Kidney capillary endothelial cell (primary cell): ENCODE measurements at regions not wholly inside any gene's neighbourhood (a gene's known extent, or its start where the extent isn't known, plus 50 kb on each side); places are given as distances from the start of the nearest gene placed in this dataset.
"Not testable (repeated sequence)": the region's sequence is repeated elsewhere in the genome, so short reads cannot be mapped to it uniquely, and the experiment has no call there.

Experiments
- DNase-seq: peaks from one replicate; pipeline ENCODE4 v3.0.0-alpha.2; 2018; ENCODE audit warnings: low spot score

- DNase-seq, result no peak
Measured at GRCh38 chr1:222037720-222038119, 295.8 kb upstream of the DUSP10 start.

- no peak for DNase-seq
Measured at GRCh38 chr1:222034790-222035189, 292.9 kb upstream of the DUSP10 start.

GRCh38 chr1:222033450-222033849, 291.6 kb upstream of the DUSP10 start:
- no peak for DNase-seq

GRCh38 chr1:222031318-222031717, 289.4 kb upstream of the DUSP10 start:
- no peak for DNase-seq

- DNase-seq, result no peak
Measured at GRCh38 chr1:222028676-222029075, 286.8 kb upstream of the DUSP10 start.

- DNase-seq, result no peak
Measured at GRCh38 chr1:222028116-222028515, 286.2 kb upstream of the DUSP10 start.

GRCh38 chr1:222026280-222026679, 284.4 kb upstream of the DUSP10 start:
- DNase-seq, result no peak

GRCh38 chr1:222023025-222023424, 281.1 kb upstream of the DUSP10 start:
- no peak for DNase-seq

- no peak for DNase-seq
Measured at GRCh38 chr1:222021129-222021528, 279.2 kb upstream of the DUSP10 start.

GRCh38 chr1:222020553-222020952, 278.7 kb upstream of the DUSP10 start:
- no peak for DNase-seq

GRCh38 chr1:222019029-222019428, 277.1 kb upstream of the DUSP10 start:
- DNase-seq, result no peak

GRCh38 chr1:222018041-222018440, 276.2 kb upstream of the DUSP10 start:
- no peak for DNase-seq

- DNase-seq, result no peak
Measured at GRCh38 chr1:222015686-222016085, 273.8 kb upstream of the DUSP10 start.

GRCh38 chr1:222014001-222014400, 272.1 kb upstream of the DUSP10 start:
- DNase-seq, result no peak

- DNase-seq, result no peak
Measured at GRCh38 chr1:222012816-222013215, 270.9 kb upstream of the DUSP10 start.

GRCh38 chr1:222010306-222010705, 268.4 kb upstream of the DUSP10 start:
- DNase-seq, result no peak

- no peak for DNase-seq
Measured at GRCh38 chr1:222009105-222009730, 267.3 kb upstream of the DUSP10 start.

GRCh38 chr1:222006715-222007114, 264.8 kb upstream of the DUSP10 start:
- no peak for DNase-seq

- DNase-seq, result no peak
Measured at GRCh38 chr1:222004784-222005183, 262.9 kb upstream of the DUSP10 start.

- no peak for DNase-seq
Measured at GRCh38 chr1:222004034-222004433, 262.1 kb upstream of the DUSP10 start.

GRCh38 chr1:222002503-222002902, 260.6 kb upstream of the DUSP10 start:
- DNase-seq, result no peak

- no peak for DNase-seq
Measured at GRCh38 chr1:222000131-222000530, 258.2 kb upstream of the DUSP10 start.

GRCh38 chr1:221998781-221999180, 256.9 kb upstream of the DUSP10 start:
- no peak for DNase-seq

GRCh38 chr1:221998186-221998612, 256.3 kb upstream of the DUSP10 start:
- DNase-seq, result no peak

GRCh38 chr1:221997012-221997411, 255.1 kb upstream of the DUSP10 start:
- not testable (repeated sequence) for DNase-seq
